ENCODE measurements at regions not wholly inside any gene's neighbourhood (a gene's known extent, or its start where the extent isn't known, plus 50 kb on each side); places are given as distances from the start of the nearest gene placed in this dataset.

DNA sequence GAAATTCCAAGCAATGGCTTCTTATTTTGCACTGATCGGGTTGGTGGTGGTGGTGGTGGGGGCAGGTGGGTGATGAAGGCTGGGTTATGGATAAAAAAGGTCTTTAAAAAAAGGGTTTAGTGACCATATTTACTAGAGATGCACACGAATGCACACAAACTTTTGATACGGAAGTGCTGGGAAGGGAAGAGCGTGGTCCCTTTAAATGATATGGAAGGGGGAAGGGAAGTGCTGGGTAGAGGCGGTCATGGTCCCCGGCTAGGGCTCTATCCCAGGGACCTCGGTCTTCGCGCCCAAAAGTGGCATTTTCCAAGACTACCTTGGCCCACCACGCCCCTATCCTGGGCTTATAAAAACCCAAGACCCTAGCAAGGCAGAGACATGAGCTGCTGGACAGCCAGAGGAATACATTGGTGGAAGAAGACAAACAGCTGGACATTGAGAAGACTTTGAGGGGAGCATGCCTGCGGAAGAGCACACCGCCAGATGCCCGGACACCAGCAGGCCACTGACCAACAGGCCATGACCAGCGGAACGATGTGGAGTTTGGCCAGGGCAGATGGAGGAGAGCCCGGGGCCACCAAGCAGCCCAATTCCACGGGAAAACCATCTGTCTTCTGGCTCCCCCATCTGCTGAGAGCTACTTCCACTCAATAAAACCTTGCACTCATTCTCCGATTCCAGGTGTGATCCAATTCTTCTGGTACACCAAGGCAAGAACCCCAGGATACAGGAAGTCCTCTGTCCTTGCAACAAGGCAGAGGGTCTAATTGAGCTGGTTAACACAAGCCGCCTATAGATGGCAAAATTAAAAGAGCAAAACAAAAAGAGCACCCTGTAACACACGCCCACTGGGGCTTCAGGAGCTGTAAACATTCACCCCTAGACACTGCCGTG is 1720.2 kb downstream of the MRPL39 start:
- peaks cover 0 to 11% of the 10 kb centered on the region in 2 experiments; a peak in 2 of 4 replicates for H3K9me3 ChIP-seq (ENCODE audit: insufficient read depth in 2 of 2, low read depth in 1 of 2, low read length in 1 of 2)
- H2BK120ac ChIP-seq (replicated peaks; ENCODE audit: low read depth, low read length) = no peak overlapping the region
- DNase-seq (ENCODE audit: low read depth in 1 of 2, low spot score in 2 of 2) = no peak
- no peak overlapping the region for H4K8ac ChIP-seq (ENCODE audit: extremely low read depth, insufficient read depth, low read length)
- H2BK15ac ChIP-seq (ENCODE audit: low read length) = no peak overlapping the region
- H3K9ac ChIP-seq (replicated peaks in 1 of 4; ENCODE audit: extremely low read depth in 1 of 4, low read depth in 3 of 4, low read length in 3 of 4) = no peak overlapping the region
- H3K14ac ChIP-seq (ENCODE audit: insufficient read length) = no peak overlapping the region
- H3K27me3 ChIP-seq (replicated peaks in 1 of 4; ENCODE audit: control insufficient read depth in 3 of 4, extremely low read depth in 1 of 4, insufficient read depth in 3 of 4, low read length in 3 of 4) = no peaks in the 10 kb centered on the region
- H3K27ac ChIP-seq (ENCODE audit: low read depth, low read length) = no peak overlapping the region
- H3K18ac ChIP-seq (ENCODE audit: extremely low read depth, low read length) = no peak overlapping the region
- H3K4me1 ChIP-seq (replicated peaks in 1 of 4; ENCODE audit: control insufficient read depth in 3 of 4, insufficient read depth in 4 of 4, low read length in 3 of 4) = no peaks in the 10 kb centered on the region
- H3K36me3 ChIP-seq (ENCODE audit: control insufficient read depth in 2 of 4, insufficient read depth in 4 of 4, low read length in 3 of 4) = no peaks in the 10 kb centered on the region
- no peaks in the 10 kb centered on the region for H3K79me2 ChIP-seq (ENCODE audit: control insufficient read depth in 1 of 2, insufficient read depth in 2 of 2, low read length in 2 of 2)
- H2BK12ac ChIP-seq (ENCODE audit: low read depth, low read length) = no peak overlapping the region
- H3K23ac ChIP-seq (ENCODE audit: insufficient read length) = no peak overlapping the region
- H4K20me1 ChIP-seq (replicated peaks in 1 of 2; ENCODE audit: control insufficient read depth in 1 of 2, insufficient read depth in 2 of 2, low read length in 2 of 2) = no peaks in the 10 kb centered on the region
- no peaks in the 10 kb centered on the region for H3K23me2 ChIP-seq (ENCODE audit: low read depth, low read length)
- no peaks in the 10 kb centered on the region for H3K79me1 ChIP-seq (ENCODE audit: low read depth, low read length)
- no peak overlapping the region for H2AK5ac ChIP-seq (ENCODE audit: low read depth, low read length)
- H2BK20ac ChIP-seq (ENCODE audit: low read length) = no peak overlapping the region
- TF ChIP-seq TAF7 (optimal IDR thresholded peaks at IDR 0.05; ENCODE audit: borderline replicate concordance, low read depth, low read length) = no peak
- no peak for TF ChIP-seq TCF12 (IDR thresholded peaks at IDR 0.05; ENCODE audit: low read depth, low read length)
- no peak overlapping the region for H4K91ac ChIP-seq (replicated peaks; ENCODE audit: insufficient read length, low read length)
- H3K4me3 ChIP-seq (ENCODE audit: extremely low read depth in 1 of 4, insufficient read depth in 2 of 4, low read depth in 3 of 4, low read length in 4 of 4) = no peak overlapping the region
- ChIA-PET CTCF (ENCODE audit: partially characterized antibody) (no interaction called here), POLR2A (ENCODE audit: partially characterized antibody) (no interaction called here)
- H3K4me2 ChIP-seq (ENCODE audit: insufficient read depth in 1 of 2, low read depth in 2 of 2, low read length in 2 of 2) = no peak overlapping the region
- no peak overlapping the region for H3K4ac ChIP-seq (replicated peaks; ENCODE audit: insufficient read length, low read depth, low read length)
- no peak overlapping the region for H4K5ac ChIP-seq (ENCODE audit: insufficient read length, low read depth, low read length)
- H2BK5ac ChIP-seq (ENCODE audit: low read depth, low read length) = no peak overlapping the region
- no peak for FAIRE-seq
- H2AFZ ChIP-seq (ENCODE audit: low read length) = no peak overlapping the region
- H3K56ac ChIP-seq (replicated peaks; ENCODE audit: insufficient read length, low read depth, low read length) = no peak overlapping the region
- 94% methylated on average over 19 of the region's 21 CpGs; no CpG with 5 or more reads in 1 of the 2 experiments for WGBS, 2 experiments (ENCODE audit: extremely low coverage in 1 of 2, insufficient coverage in 1 of 2, insufficient read length in 1 of 2, insufficient replicate concordance in 2 of 2, low coverage in 1 of 2, low lambda C conversion rate in 2 of 2, missing lambda C conversion rate in 1 of 2)
